ENCODE measurements at regions not wholly inside any gene's neighbourhood (a gene's known extent, or its start where the extent isn't known, plus 50 kb on each side); places are given as distances from the start of the nearest gene placed in this dataset.
"Not testable (repeated sequence)": the region's sequence is repeated elsewhere in the genome, so short reads cannot be mapped to it uniquely, and the experiment has no call there.

DNA sequence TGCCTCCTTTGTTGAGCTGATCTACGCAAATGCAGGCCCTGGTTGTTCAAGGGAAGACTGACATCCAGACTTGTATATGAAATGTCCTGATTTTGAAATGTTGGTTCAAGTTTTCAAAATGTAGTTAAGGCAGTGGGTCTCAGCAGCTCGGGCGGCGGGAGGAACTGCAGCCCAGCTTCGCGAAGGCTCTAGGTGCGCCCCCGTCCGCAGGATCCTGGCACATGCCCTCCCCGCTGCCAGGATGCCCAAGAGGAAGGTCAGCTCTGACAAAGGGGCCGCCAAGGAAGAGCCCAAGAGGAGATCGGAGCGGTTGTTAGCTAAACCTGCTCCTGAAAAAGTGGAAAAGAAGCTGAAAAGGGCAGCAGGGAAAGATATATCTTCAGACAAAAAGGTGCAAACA, 1310.1 kb downstream of the ADGRL3 start:
- peaks cover 15% of the 10 kb centered on the region for H3K9me3 Mint-ChIP-seq
- H3K27ac Mint-ChIP-seq, result no peak overlapping the region
- DNase-seq (ENCODE audit: low spot score), result no peak
- H3K27me3 Mint-ChIP-seq, result no peaks in the 10 kb centered on the region
- H3K36me3 Mint-ChIP-seq, result no peaks in the 10 kb centered on the region
- no peak overlapping the region for H3K4me3 Mint-ChIP-seq
- no peaks in the 10 kb centered on the region for H3K4me1 Mint-ChIP-seq (ENCODE audit: low read depth in 2 of 2)
- no peak for ATAC-seq

DNA sequence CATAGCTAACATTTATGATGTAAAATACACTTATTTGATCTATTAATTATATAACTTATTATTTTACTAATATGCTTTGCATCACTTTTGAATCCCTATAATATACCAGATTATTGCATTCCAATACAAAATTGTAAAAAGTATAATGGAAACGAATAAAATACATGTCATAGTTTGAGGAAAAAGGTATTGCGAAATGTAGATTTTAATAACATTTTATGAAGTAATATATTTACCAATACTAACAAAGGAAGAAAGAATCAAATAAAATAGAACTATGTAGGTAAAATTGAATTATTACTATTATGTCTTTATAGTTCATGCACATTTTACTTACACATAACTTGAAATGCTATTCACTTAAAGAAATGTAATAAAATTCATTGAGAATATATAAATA, 1300.2 kb downstream of the ADGRL3 start:
- ATAC-seq (no peak), DNase-seq (ENCODE audit: low spot score) (no peak)
- Mint-ChIP-seq H3K27me3 (no peaks in the 10 kb centered on the region), H3K27ac (no peak overlapping the region), H3K4me1 (ENCODE audit: low read depth in 2 of 2) (no peaks in the 10 kb centered on the region), H3K4me3 (no peak overlapping the region), H3K9me3 (peaks cover 20% of the 10 kb centered on the region), H3K36me3 (no peaks in the 10 kb centered on the region)

DNA sequence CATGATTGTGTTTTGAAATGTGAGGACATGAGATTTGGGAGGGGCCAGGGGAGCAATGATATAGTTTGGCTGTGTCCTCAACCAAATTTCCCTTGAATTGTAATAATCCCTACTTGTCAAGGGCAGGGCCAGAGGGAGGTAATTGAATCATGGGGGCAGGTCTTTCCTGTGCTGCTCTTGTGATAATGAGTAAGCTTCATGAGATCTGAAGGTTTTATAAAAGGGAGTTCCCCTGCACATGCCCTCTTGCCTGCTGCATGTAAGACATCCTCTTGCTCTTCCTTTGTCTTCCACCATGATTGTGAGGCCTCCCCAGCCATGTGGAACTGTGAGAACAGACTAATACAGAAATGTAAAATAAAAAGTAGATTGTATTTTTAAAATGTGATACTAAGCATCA, 1294.9 kb downstream of the ADGRL3 start:
- Mint-ChIP-seq H3K4me3 (no peak overlapping the region), H3K27ac (no peak overlapping the region), H3K36me3 (peaks cover 4% of the 10 kb centered on the region), H3K4me1 (ENCODE audit: low read depth in 2 of 2) (no peaks in the 10 kb centered on the region), H3K27me3 (no peaks in the 10 kb centered on the region), H3K9me3 (peaks cover 30% of the 10 kb centered on the region)
- no peak for ATAC-seq
- DNase-seq (ENCODE audit: low spot score), result no peak

DNA sequence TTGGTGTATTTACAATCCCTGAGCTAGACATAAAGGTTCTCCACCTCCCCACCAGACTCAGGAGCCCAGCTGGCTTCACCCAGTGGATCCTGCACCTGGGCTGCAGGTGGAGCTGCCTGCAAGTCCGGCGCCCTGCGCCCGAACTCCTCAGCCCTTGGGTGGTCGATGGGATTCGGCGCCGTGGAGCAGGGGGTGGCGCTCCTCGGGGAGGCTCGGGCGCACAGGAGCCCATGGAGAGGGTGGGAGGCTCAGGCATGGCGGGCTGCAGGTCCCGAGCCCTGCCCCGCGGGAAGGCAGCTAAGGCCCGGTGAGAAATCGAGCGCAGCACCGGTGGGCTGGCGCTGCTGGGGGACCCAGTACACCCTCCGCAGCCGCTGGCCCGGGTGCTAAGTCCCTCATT, 1291.6 kb downstream of the ADGRL3 start:
- ATAC-seq; H3K36me3 Mint-ChIP-seq; DNase-seq (ENCODE audit: low spot score); H3K27me3 Mint-ChIP-seq; H3K4me1 Mint-ChIP-seq (ENCODE audit: low read depth in 2 of 2); H3K4me3 Mint-ChIP-seq; H3K27ac Mint-ChIP-seq: not testable (repeated sequence)
- peaks cover 23% of the 10 kb centered on the region for H3K9me3 Mint-ChIP-seq

DNA sequence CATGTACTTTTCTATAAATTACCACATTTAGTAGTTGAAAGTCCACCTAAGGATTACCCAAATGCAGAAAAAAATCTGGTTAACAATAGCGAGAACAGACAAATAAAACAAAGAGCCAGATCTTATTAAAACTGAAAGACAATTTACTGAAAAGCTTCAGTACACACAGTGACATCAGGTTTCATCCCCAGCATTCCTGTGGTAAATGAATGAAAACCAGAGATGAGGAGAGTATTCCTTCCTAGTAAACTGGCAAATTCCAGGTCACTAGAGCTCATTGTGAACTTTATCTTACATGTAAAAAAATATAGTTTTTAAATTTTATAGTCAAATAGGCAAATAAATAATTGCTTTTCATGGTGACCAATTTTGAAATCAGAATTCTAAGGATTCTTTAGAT, 1290.5 kb downstream of the ADGRL3 start:
- Mint-ChIP-seq H3K9me3 (peaks cover 15% of the 10 kb centered on the region), H3K36me3 (peaks cover 4% of the 10 kb centered on the region), H3K4me1 (ENCODE audit: low read depth in 2 of 2) (no peaks in the 10 kb centered on the region), H3K4me3 (no peak overlapping the region), H3K27ac (no peak overlapping the region), H3K27me3 (no peaks in the 10 kb centered on the region)
- DNase-seq (ENCODE audit: low spot score) (no peak), ATAC-seq (no peak)

DNA sequence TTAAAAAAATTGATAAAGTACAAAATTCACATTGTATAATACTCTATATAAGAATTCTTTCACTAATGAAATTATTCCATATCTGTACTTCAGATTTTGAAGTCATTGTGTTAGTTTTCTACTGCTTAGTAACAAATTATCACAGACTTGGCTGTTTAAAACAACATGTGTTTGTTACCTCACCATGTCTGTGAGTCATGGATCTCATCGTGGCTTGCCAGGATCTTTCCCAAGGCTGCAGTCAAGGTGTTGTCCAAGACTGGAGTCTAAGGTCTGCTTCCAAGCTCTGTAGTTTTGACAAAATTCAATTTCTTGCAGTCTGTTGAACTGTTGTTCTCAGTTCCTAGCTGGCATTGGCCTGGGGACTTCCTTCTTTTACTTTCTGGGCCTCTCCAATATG, 1286.9 kb downstream of the ADGRL3 start:
- DNase-seq (ENCODE audit: low spot score), result no peak
- ATAC-seq, result no peak
- Mint-ChIP-seq H3K9me3 (peaks cover 12% of the 10 kb centered on the region), H3K36me3 (no peaks in the 10 kb centered on the region), H3K4me1 (ENCODE audit: low read depth in 2 of 2) (no peaks in the 10 kb centered on the region), H3K27ac (no peak overlapping the region), H3K4me3 (no peak overlapping the region), H3K27me3 (no peaks in the 10 kb centered on the region)

DNA sequence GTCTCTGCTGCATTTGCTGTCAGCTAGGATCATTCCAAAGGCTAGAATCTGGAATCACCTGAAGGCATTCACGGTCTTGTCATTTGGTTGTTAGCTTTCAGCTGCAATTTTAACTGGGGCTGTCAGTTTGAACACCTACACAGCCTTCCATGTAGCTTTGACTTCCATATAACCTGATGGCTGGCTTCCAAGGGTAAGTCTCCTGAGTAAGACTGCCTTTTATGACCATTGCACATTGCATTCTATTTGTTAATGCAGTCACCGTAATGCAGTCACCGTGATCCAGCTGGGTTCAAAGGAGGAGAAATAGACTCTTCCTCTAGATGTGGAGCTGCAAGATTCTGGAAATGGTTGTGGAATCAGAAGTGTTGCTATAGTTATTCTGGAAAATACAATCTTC, 1284.2 kb downstream of the ADGRL3 start:
- Mint-ChIP-seq H3K4me1 (ENCODE audit: low read depth in 2 of 2) (no peaks in the 10 kb centered on the region), H3K27ac (no peak overlapping the region), H3K9me3 (peaks cover 15% of the 10 kb centered on the region), H3K4me3 (no peak overlapping the region), H3K27me3 (no peaks in the 10 kb centered on the region), H3K36me3 (no peaks in the 10 kb centered on the region)
- no peak for DNase-seq (ENCODE audit: low spot score)
- ATAC-seq, result no peak

DNA sequence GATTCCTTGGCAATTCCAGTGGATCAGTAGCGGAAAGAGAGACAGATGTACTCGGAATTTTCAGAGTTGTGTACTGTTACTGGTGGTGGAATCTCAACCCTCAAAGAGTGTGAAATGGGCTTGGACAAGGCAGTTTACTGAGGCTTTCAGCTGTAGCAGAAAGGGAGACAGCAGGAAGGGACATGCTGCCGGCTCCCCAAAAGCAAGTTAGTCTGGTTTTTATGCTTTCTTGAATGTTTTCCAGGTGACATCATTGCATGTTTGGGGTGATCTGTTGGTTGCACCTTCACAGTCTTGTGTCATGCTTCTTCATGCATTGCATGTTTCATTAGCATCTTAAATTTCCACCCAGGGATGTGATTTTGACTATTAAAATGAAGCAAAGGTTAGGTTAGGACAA, 1282.2 kb downstream of the ADGRL3 start:
- peaks cover 18% of the 10 kb centered on the region for H3K9me3 Mint-ChIP-seq
- ATAC-seq (no peak), DNase-seq (ENCODE audit: low spot score) (no peak)
- no peak overlapping the region for H3K4me3 Mint-ChIP-seq
- H3K4me1 Mint-ChIP-seq (ENCODE audit: low read depth in 2 of 2), result no peaks in the 10 kb centered on the region
- no peak overlapping the region for H3K27ac Mint-ChIP-seq
- no peaks in the 10 kb centered on the region for H3K36me3 Mint-ChIP-seq
- no peaks in the 10 kb centered on the region for H3K27me3 Mint-ChIP-seq

DNA sequence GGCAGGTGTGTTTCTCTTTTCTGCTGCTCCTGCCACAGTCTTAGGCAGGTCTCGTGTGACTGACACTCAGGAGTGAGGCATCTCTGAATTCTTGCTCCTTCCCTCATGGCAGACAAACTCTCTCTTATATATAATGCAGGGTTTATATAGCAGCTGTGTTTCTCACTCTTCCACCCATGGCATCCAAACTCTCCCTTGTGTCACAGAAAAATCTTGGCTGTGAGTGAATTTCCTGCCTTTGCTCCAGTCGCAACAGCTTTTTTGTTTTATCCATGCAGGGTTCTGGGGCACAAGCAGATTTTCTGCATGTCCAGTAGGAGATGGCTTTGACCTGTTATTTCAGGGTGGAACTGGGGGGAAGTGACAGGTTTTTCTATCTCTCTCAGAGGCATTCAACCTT, 1275.5 kb downstream of the ADGRL3 start:
- ATAC-seq, result no peak
- H3K9me3 Mint-ChIP-seq, result peaks cover 27% of the 10 kb centered on the region
- H3K4me1 Mint-ChIP-seq (ENCODE audit: low read depth in 2 of 2), result no peaks in the 10 kb centered on the region
- no peaks in the 10 kb centered on the region for H3K36me3 Mint-ChIP-seq
- no peak for DNase-seq (ENCODE audit: low spot score)
- no peak overlapping the region for H3K4me3 Mint-ChIP-seq
- H3K27ac Mint-ChIP-seq, result no peak overlapping the region
- H3K27me3 Mint-ChIP-seq, result no peaks in the 10 kb centered on the region

DNA sequence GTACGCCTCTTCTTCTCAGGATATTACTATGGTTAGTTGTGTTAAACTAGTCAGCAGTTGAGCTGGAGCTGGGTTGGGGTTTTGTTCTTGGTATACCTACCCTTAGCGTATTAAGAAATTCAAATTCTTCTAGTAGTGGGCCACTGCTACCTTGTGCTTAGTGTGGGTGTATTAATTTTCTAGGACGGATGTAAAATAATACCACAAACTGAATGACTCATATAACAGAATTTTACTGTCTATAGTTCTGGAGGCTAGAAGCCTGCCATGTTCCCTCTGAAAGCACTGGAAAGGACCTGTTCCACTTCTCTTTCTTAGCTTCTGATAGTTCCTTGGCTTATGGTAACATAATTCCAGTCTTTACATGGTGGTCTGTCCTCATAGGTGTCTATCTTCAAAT, 1274.7 kb downstream of the ADGRL3 start:
- ATAC-seq, result no peak
- no peaks in the 10 kb centered on the region for H3K36me3 Mint-ChIP-seq
- H3K27me3 Mint-ChIP-seq, result no peaks in the 10 kb centered on the region
- H3K9me3 Mint-ChIP-seq, result peaks cover 22% of the 10 kb centered on the region
- no peaks in the 10 kb centered on the region for H3K4me1 Mint-ChIP-seq (ENCODE audit: low read depth in 2 of 2)
- no peak overlapping the region for H3K27ac Mint-ChIP-seq
- H3K4me3 Mint-ChIP-seq, result no peak overlapping the region
- DNase-seq (ENCODE audit: low spot score), result no peak

DNA sequence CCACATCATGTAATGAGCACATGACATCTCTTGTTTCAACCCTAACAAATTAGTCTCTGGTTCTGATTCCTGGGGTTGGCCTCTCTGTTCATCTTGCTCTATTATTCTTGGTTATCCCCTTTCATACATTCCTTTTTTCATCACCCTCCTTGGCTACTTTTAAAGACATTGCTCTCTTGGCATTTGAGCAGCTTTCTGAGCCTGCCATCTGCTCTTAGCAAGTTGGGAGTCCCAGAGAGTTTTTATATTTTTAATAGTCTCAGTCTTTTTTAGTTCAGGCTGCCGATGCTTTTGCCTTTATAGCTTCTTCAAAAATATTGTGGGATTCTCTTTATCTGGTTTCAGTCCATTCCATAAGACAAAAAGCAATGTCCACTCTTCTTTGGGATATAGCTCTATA, 1270.9 kb downstream of the ADGRL3 start:
- H3K27ac Mint-ChIP-seq, result no peak overlapping the region
- H3K9me3 Mint-ChIP-seq, result peaks cover 17% of the 10 kb centered on the region
- no peaks in the 10 kb centered on the region for H3K27me3 Mint-ChIP-seq
- H3K36me3 Mint-ChIP-seq, result no peaks in the 10 kb centered on the region
- H3K4me3 Mint-ChIP-seq, result no peak overlapping the region
- H3K4me1 Mint-ChIP-seq (ENCODE audit: low read depth in 2 of 2), result no peaks in the 10 kb centered on the region
- DNase-seq (ENCODE audit: low spot score) (no peak), ATAC-seq (no peak)

DNA sequence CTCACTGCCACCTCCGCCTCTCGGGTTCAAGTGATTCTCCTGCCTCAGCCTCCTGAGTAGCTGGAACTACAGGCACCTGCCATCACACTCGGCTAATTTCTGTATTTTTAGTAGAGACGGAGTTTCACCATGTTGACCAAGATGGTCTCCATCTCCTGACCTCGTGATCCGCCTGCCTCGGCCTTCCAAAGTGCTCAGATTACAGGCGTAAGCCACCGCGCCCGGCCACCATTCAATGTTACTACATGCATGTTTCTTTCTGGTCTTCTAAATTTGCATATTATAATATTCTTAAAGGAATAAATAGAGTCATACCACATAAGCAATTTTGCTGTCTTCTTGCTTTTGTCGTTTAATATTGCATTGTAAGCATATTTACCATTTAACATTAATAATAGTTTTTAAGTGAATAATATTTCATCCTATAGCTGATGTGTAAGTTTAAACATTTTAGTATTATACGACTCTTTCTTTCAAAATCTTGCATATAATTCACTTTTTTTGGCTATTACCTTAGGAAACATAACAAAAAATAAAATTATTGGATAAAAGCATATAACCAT, 1270.4 kb downstream of the ADGRL3 start:
- Mint-ChIP-seq H3K9me3 (peaks cover 20% of the 10 kb centered on the region), H3K27ac (no peak overlapping the region), H3K4me1 (ENCODE audit: low read depth in 2 of 2) (no peaks in the 10 kb centered on the region), H3K36me3 (no peaks in the 10 kb centered on the region), H3K4me3 (no peak overlapping the region), H3K27me3 (no peaks in the 10 kb centered on the region)
- DNase-seq (ENCODE audit: low spot score) (no peak), ATAC-seq (no peak)

DNA sequence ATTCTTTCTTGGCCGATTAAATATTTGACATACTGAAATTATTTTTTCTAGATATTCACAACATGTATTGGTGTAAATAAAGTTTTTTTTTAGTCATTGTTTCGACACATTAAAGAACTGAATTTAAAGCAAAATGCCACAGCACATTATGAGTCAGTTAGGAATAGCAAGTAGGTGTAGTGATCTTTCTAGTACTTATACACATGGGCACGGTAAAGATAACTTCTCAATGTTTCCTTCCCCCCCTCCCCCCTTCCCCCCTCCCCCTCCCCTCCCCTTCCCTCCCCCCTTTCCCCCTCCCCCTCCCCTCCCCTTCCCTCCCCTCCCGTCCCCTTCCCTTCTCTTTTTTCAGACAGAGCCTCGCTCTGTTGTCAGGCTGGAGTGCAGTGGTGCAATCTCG, 1269.9 kb downstream of the ADGRL3 start:
- Mint-ChIP-seq H3K4me3 (no peak overlapping the region), H3K9me3 (peaks cover 20% of the 10 kb centered on the region), H3K27me3 (no peaks in the 10 kb centered on the region), H3K4me1 (ENCODE audit: low read depth in 2 of 2) (no peaks in the 10 kb centered on the region), H3K27ac (no peak overlapping the region), H3K36me3 (no peaks in the 10 kb centered on the region)
- DNase-seq (ENCODE audit: low spot score), result no peak
- ATAC-seq, result no peak

DNA sequence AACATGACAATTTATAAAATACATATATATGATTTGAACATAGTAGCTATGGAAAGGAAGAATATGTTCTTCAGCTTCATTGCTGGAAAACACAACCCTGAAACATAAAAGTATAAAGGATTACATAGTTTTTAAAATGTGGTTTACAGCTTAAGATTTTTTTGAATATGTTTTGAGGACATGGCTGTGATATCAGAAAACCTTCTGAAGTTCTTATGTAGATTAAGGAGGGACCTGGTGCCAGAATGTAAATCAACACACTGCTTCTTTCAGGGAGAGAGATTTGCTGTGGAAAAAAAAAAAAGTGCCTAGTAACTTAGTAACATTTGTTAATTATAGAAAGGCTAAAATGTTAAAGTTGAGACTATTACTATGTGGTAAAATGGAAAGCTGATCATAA, 1261.8 kb downstream of the ADGRL3 start:
- DNase-seq (ENCODE audit: low spot score) (no peak), ATAC-seq (no peak)
- no peaks in the 10 kb centered on the region for H3K4me1 Mint-ChIP-seq (ENCODE audit: low read depth in 2 of 2)
- no peaks in the 10 kb centered on the region for H3K36me3 Mint-ChIP-seq
- no peak overlapping the region for H3K4me3 Mint-ChIP-seq
- H3K27ac Mint-ChIP-seq, result no peak overlapping the region
- H3K9me3 Mint-ChIP-seq, result peaks cover 13% of the 10 kb centered on the region
- no peaks in the 10 kb centered on the region for H3K27me3 Mint-ChIP-seq

DNA sequence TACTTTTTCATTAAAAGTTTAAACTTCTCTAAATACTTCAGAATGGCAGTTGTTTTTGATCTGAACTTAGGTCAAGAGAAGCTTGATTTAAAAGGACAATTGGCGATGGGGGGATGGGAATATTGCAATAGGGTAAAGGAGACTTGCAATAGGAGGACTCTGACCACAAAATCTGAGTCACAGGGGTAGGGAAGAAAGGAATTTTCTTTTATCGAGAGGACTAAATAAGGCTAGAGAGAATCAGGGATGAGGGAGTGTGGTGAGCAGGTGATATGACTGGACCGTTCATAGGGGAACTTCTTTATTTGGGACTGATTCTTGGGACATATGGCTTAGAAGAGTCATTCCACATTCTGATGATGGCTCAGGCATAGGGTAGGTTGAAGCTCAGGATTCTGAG, 1260.2 kb downstream of the ADGRL3 start:
- no peak for DNase-seq (ENCODE audit: low spot score)
- Mint-ChIP-seq H3K27me3 (no peaks in the 10 kb centered on the region), H3K27ac (no peak overlapping the region), H3K9me3 (peaks cover 10% of the 10 kb centered on the region), H3K4me3 (no peak overlapping the region), H3K36me3 (no peaks in the 10 kb centered on the region), H3K4me1 (ENCODE audit: low read depth in 2 of 2) (no peaks in the 10 kb centered on the region)
- no peak for ATAC-seq
